GM18951 (cell line): ENCODE measurements at regions not wholly inside any gene's neighbourhood (a gene's known extent, or its start where the extent isn't known, plus 50 kb on each side); places are given as distances from the start of the nearest gene placed in this dataset.

Experiments
- POLR2A ChIP-seq: IDR thresholded peaks from 4 replicates; pipeline ENCODE4 v1.6.1; 2011; ENCODE audit warnings: mild to moderate bottlenecking; ENCODE audit not compliant: insufficient read length, insufficient read depth; ENCODE audit errors: extremely low read depth
- in situ Hi-C: fragments of 300-500 bp; cut with MboI; formaldehyde crosslinking; loops from one replicate; pipeline ENCODE4 v1.12.0; 2022; ENCODE audit warnings: low sequenced_read_pairs, mixed read lengths, inconsistent platforms; ENCODE audit not compliant: unreplicated experiment

DNA sequence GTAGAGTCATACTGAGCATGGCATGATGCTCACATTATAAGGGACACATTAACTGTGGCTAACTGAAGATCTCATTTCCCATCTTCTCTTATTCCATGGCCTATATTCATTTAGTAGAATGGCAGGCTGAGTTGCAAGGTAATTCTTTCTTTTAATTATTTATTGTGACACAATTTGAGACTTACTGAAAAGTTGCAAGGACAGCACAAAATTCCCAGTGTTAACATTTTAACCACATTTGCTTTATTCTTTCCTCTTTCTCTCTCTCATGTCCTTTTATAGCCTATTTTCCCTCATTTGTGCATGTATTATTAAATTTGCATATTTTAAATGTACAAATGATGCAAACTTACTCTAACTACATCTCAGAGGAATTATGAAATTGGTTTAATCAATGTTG is 366.1 kb upstream of the RPS23 start:
- no peak for TF ChIP-seq POLR2A
- in situ Hi-C loops, result loop anchor here (25.0 kb wide), 2 partner anchors 793 to 918 kb away; no protein-coding TSS in a partner anchor

DNA sequence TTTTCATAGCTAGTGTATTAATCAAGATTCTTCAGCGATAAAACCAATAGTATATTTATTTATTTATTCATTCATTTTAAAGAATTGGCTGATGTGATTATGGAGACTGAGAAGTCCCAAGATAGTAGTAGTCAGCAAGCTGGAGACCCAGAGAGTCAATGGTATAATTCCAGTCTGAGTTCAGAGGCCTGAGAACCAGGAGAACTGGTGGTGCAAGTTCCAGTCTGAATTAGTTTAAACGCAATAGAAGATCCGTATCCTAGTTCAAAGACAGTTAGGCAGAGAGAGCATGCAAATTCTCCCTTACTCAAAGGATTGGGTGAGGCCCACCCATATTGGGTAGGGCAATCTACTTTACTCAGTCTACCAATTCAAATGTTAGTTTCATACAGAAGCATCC is 364.2 kb upstream of the RPS23 start:
- TF ChIP-seq POLR2A, result no peak
- in situ Hi-C loops, result loop anchor here (25.0 kb wide), 2 partner anchors 795 to 920 kb away; no protein-coding TSS in a partner anchor

DNA sequence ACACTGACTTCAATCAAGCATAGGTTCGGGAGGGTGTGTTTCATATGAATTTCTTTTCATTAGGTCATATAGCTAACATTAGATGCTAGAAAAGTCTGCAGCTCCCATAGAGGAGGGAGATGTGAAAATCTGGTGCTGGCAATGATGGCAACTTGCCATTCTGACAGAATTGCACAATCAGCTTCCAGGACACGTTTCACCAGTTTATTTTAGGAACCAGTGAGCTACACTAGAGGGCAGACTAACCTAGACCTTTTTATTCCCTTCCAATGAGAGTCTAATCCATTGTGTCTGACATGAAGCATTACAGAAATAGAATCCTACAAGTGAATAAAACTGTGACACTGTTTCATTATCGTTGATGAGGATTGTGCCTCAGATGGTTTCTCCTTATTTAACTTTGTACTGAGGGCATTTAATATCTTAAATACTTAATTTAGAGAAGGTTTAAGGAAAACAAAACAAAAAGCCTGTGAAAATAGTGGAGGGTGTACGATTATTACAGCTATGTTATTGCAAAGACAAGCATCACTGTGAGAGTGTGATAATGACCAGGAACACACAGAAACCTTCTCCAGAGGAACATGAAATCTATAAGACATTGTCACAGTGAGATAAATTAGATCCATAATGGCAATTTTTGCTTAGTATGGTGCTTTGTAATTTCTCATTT is 363.3 kb upstream of the RPS23 start:
- in situ Hi-C loops, result loop anchor here (25.0 kb wide), 2 partner anchors 796 to 921 kb away; no protein-coding TSS in a partner anchor
- no peak for TF ChIP-seq POLR2A

DNA sequence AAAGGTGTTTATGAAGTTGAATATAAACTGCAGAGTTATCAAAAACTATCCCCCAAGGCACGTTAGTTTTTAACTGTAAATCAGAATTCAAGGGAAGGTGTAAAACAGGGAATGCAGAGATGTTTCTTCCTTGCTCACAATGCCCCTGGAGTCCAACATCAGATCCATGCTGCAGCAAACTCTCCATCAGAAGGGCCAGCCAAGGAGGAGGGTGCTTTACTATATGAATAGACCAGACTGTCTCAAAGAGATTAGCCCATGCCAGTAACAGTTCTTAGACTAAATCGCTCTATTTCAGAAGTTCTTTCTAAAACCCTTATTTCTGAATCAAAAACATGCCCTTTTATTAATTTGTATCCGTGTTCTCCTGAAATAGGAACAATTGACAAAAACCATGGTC is 362.8 kb upstream of the RPS23 start:
- in situ Hi-C loops, result loop anchor here (25.0 kb wide), 2 partner anchors 796 to 921 kb away; no protein-coding TSS in a partner anchor
- no peak for TF ChIP-seq POLR2A

DNA sequence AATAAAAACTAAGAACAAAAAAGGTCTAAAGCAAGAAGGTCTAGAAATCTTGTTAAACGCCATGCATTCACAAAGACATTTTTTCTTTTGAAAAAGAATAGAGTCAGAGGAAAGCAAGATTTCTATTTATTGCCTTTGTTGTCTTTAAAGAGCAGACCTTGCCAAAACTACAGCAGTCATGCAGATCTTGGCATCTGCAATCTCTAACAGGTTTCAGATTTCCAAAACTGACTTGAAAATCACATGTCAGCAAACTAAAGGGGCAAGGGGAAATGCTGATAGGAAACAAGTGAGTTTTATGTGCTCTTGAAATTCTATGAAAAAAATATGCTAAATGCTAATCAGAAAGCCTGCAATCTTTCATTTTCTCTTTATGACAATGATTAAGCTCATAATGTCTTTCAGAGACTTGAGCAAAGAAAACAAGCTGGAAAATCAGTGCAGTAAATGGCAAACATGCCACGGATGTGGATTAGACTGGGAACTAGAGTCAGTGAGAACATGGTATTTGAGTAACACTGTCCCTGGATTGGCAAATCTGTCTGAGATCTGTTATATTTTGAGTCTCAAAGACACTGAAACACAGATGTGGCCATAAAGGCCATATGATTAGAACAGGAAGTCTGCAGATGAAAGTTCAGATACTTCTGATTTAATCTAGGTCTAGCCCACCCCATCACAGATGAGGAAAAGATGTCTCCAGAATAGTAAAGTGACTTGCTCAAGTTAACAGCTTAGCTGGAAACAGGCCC is 361.4 kb upstream of the RPS23 start:
- TF ChIP-seq POLR2A, result no peak
- in situ Hi-C loops, result loop anchor here (25.0 kb wide), 2 partner anchors 798 to 923 kb away; no protein-coding TSS in a partner anchor

DNA sequence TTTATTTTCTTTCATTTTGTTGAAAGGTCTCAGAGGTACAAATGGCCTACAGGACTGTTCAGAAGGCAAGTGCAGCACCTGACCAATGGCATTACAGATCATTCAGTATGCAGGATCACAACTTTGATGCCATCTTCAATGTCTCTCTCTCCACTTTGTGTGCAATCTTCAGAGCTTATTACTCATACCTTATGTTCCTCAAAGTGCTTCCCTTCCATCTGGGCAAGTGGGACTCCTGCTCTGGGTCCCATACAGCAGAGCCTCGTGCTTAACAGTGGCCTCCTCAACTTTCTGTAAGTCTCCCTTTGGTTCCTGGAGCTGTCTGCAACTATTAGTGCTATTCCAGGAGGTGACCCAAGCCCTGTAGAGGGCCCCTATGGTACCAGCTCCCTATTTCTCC is 358.4 kb upstream of the RPS23 start:
- in situ Hi-C loops, result loop anchor here (25.0 kb wide), 2 partner anchors 801 to 926 kb away; no protein-coding TSS in a partner anchor
- TF ChIP-seq POLR2A, result no peak

DNA sequence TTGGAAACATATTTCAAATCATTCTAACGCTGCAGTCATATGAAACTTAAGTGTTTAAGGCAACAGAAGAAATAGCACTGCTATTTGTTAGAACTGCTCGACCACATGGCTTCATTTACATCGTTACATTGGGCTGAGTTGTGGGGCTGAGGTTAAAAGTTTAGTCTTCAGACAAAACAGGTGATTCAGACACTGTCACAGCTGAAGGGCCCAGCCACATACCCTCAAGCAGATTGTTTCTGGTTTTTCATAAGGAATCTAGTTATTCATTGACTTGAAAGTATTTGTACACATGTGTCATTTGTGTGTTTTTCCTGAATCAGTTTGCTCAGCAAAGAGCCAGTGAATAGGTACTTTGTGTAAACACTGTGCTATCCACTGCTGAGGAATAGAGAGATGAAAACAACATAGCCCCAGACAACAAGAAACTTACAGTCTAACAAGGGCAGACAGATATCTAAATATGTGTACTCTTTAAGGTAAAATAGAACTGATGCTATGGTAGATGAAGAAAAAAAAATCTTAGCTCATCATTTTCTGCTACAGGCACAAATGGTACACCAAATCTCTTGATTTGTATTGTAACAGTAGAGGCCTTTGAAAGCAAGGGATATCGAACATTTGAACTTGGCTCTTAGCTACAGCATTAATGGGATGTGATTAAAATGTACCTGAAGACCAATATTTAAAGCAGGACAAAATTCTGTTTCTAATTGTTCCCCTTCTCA is 357.6 kb upstream of the RPS23 start:
- in situ Hi-C loops, result loop anchor here (25.0 kb wide), 2 partner anchors 802 to 927 kb away; no protein-coding TSS in a partner anchor
- no peak for TF ChIP-seq POLR2A

DNA sequence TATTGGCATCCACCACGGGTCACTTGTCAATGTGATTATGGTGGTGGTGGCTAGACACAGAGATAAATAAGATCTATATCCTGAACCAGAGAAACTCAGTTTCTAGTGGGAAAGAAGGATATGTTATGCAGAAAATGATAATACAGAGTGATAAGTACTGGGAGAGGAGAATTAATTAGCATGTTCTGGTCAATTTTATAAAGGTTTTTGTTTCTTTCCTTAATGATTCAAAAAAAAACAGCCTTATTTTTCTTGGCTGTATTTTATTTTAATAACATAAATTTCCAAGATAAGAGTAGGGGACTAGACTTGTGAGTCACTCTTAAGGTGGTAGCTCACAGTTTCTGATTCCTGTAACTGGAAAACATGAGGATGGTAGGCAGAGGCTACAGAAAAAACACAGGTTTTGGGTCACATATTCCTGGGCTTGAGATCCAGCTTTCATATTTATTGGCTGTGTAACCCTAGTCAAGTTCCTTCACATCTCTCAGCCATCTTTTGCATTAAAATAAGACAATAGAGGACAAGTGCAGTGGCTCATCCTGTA is 350.3 kb upstream of the RPS23 start:
- in situ Hi-C loops, result loop anchor here (25.0 kb wide), 2 partner anchors 809 to 934 kb away; no protein-coding TSS in a partner anchor

DNA sequence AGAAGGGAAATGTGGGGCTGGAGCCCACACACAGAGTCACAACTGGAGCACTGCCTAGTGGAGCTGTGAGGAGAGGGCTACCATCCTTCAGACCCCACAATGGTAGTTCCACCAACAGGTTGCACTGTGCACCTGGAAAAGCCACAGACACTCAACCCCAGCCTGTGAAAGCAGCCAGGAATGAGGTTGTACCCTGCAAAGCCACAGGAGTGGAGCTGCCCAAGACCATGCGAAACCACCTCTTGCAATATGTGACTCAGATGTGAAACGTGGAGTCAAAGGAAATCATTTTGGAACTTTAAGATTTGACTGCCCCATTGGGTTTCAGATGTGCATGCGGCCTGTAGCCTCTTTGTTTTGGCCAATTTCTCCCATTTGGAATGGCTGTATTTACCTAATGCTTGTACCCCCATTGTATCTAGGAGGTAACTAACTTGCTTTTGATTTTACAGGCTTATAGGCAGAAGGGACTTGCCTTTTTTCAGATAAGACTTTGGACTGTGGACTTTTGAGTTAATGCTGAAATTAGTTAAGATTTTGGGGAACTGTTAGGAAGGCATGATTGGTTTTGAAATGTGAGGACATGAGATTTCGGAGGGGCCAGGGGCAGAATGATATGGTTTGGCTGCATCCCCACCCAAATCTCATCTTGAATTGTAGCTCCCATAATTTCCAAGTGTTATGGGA is 348.9 kb upstream of the RPS23 start:
- in situ Hi-C loops, result loop anchor here (25.0 kb wide), 2 partner anchors 810 to 935 kb away; no protein-coding TSS in a partner anchor

More for the DNA sequence above, 350.3 kb upstream of the RPS23 start:
- no peak for TF ChIP-seq POLR2A

DNA sequence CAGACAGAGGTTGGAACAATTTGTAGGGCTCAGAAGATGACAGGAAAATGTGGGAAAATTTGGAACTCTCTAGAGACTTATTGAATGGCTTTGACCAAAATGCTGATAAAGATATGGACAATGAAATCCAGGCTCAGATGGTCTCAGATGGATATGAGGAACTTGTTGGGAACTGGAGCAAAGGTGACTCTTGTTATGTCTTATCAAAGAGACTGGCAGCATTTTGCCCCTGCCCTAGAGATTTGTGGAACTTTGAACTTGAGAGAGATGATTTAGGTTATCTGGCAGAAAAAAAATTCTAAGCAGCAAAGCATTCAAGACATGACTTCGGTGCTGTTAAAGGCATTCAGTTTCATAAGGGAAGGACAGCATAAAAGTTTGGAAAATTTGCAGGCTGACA is 347.9 kb upstream of the RPS23 start:
- in situ Hi-C loops, result loop anchor here (25.0 kb wide), 2 partner anchors 811 to 936 kb away; no protein-coding TSS in a partner anchor

DNA sequence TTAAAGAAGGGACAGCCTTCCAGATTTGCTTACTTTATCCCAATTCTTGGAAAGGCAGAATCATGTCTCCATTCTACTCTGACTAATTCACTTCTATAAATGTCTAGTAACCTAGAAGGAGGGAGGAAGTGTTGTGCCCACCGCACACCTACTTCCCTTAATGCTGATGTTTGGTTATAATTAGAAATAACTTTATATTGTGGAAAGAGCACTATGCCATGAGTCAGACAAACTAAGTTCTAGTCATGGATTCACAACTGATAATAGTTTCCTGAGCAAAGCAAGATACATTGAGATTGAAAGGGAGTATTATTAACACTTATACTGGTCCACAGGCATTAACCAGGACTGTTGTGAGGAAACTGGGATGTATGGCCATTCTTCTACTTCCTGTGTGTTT is 345.9 kb upstream of the RPS23 start:
- in situ Hi-C loops, result no loop called here
- TF ChIP-seq POLR2A, result no peak

DNA sequence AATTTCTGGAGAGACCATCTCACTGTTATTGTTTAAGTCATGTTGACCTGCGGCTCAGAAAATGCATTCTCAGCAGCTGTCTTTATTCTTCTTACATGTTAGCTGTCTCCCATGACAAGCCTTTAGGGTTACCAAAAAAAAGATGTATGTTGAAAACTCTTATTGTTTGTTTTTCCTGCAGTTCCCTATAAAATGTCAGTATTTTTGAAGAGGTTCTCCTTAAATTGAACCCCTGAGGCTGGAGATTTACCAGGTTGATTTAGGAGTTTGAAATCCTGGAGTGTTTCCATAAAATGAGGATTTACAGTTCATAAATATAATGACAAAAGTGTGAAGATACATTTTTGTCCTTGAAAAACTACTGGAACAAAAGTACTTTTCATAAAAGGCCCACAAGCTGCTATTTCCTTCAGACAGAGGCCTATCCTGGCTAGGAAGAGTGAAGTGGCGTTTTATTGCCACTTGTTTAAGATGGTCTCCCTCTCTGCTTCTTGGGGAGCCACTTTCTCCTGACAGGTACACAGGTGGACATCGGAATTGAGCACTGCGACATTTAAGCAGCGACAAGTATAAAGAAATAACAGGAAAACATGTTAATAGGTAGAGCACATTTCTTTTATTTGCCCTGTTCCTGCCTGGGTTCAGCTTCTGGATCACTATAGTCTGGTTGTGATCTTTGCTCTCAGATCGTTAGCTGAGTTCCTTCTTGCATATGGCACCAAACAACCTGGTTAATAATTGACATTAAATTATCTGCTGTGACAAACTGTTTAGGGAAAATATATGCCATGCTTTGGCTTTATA is 344.8 kb upstream of the RPS23 start:
- no peak for TF ChIP-seq POLR2A
- in situ Hi-C loops, result no loop called here
